DND-41 (cell line): ENCODE measurements at regions not wholly inside any gene's neighbourhood (a gene's known extent, or its start where the extent isn't known, plus 50 kb on each side); places are given as distances from the start of the nearest gene placed in this dataset.

Experiments
- EZH2 ChIP-seq: IDR thresholded peaks from 3 replicates; pipeline ENCODE4 v1.6.1; 2012; ENCODE audit warnings: borderline replicate concordance, low read depth, mild to moderate bottlenecking, moderate library complexity, low read length, inconsistent platforms; ENCODE audit not compliant: severe bottlenecking
- TF ChIP-seq, protein P1 (sequence below): IDR thresholded peaks from 2 replicates; pipeline ENCODE4 v1.5.1; 2012; ENCODE audit warnings: borderline replicate concordance, low read length, moderate library complexity, mild to moderate bottlenecking; ENCODE audit not compliant: poor library complexity, severe bottlenecking; ENCODE audit errors: extremely low read depth

DNA sequence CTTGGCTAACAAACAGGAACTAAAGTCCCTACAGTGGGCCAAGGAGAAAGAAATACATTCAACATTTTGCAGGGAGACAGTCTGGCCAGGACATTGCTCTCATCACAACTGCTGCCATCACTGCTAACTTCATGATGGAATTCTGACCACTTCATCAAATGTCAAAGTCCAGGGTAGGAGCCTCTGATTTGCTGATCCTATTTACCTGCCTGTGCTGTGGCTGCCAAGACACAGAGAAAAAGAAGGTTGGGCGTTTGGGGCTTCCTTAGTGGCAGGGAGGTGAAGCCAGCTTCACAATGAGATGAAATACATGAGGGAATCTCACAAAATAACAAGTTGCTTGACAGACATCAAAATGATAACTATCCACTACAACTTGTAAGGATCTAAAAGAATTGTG, 343.9 kb upstream of the CADM1 start:
- TF ChIP-seq, protein P1, sequence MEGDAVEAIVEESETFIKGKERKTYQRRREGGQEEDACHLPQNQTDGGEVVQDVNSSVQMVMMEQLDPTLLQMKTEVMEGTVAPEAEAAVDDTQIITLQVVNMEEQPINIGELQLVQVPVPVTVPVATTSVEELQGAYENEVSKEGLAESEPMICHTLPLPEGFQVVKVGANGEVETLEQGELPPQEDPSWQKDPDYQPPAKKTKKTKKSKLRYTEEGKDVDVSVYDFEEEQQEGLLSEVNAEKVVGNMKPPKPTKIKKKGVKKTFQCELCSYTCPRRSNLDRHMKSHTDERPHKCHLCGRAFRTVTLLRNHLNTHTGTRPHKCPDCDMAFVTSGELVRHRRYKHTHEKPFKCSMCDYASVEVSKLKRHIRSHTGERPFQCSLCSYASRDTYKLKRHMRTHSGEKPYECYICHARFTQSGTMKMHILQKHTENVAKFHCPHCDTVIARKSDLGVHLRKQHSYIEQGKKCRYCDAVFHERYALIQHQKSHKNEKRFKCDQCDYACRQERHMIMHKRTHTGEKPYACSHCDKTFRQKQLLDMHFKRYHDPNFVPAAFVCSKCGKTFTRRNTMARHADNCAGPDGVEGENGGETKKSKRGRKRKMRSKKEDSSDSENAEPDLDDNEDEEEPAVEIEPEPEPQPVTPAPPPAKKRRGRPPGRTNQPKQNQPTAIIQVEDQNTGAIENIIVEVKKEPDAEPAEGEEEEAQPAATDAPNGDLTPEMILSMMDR: no peak
- TF ChIP-seq EZH2: no peak
